PC-3 (cell line): ENCODE measurements at regions not wholly inside any gene's neighbourhood (a gene's known extent, or its start where the extent isn't known, plus 50 kb on each side); places are given as distances from the start of the nearest gene placed in this dataset.

Source experiments
- ATAC-seq: fragments of 200-7000 bp; cut with Tn5 transposase; 2 replicates; pipeline ENCODE4 v1.9.1; 2020; ENCODE audit warnings: mild to moderate bottlenecking, moderate library complexity
- BruUV-seq: library from RNA; stranded (reverse); fragments of 400-500 nt; replicated peaks from 2 replicates; lab custom pipeline; 2021; lab: Mats Ljungman, UMichigan
- CTCF ChIA-PET: fragments of 300-600 bp; sonication (Branson Sonifier 250); formaldehyde crosslinking; loops from one replicate; lab custom pipeline; 2022; ENCODE audit warnings: antibody characterized with exemption; lab: Charles Lee
- POLR2A ChIA-PET: fragments of 300-600 bp; sonication (Branson Sonifier 250); formaldehyde crosslinking; loops from one replicate; lab custom pipeline; 2022; ENCODE audit warnings: antibody characterized with exemption; ENCODE audit not compliant: unreplicated experiment; lab: Charles Lee
- DNase-seq: peaks from one replicate; pipeline ENCODE4 v3.0.0-alpha.2; 2015
- H2AFZ ChIP-seq: fragments of 300-600 bp; sonication (generic); 2 replicates; pipeline ENCODE4 v1.6.0; 2016; ENCODE audit warnings: antibody characterized with exemption, low read length
- H3F3A ChIP-seq: fragments of 300-600 bp; sonication (generic); one replicate; pipeline ENCODE4 v1.6.0; 2017; ENCODE audit warnings: antibody characterized with exemption, low read length, control low read depth, mild to moderate bottlenecking; ENCODE audit not compliant: unreplicated experiment
- H3K27ac ChIP-seq: fragments of 300-600 bp; sonication (generic); 2 replicates; pipeline ENCODE4 v1.5.1; 2016; ENCODE audit warnings: mild to moderate bottlenecking, low read length
- H3K27me3 ChIP-seq: fragments of 300-600 bp; sonication (generic); 2 replicates; pipeline ENCODE4 v1.6.1; 2016; ENCODE audit warnings: low read length, mixed read lengths
- H3K36me3 ChIP-seq: fragments of 300-600 bp; sonication (generic); 2 replicates; pipeline ENCODE4 v1.6.1; 2016; ENCODE audit warnings: low read depth, mixed run types, low read length, mixed read lengths
- H3K4me1 ChIP-seq: fragments of 300-600 bp; sonication (generic); 2 replicates; pipeline ENCODE4 v1.5.1; 2016; ENCODE audit warnings: low read length; ENCODE audit not compliant: insufficient read depth
- H3K4me2 ChIP-seq: fragments of 300-600 bp; sonication (generic); 2 replicates; pipeline ENCODE4 v1.6.0; 2016; ENCODE audit warnings: low read length
- H3K4me3 ChIP-seq: fragments of 300-600 bp; sonication (generic); 2 replicates; pipeline ENCODE4 v1.5.1; 2016; ENCODE audit warnings: mild to moderate bottlenecking, low read length, mixed read lengths
- H3K79me2 ChIP-seq: fragments of 300-600 bp; sonication (generic); 2 replicates; pipeline ENCODE4 v1.6.1; 2017; ENCODE audit warnings: low read length, mixed read lengths
- H3K9ac ChIP-seq: fragments of 300-600 bp; sonication (generic); 2 replicates; pipeline ENCODE4 v1.6.0; 2016; ENCODE audit warnings: mild to moderate bottlenecking, low read length
- H3K9me2 ChIP-seq: fragments of 300-600 bp; sonication (generic); replicated peaks from 2 replicates; pipeline ENCODE4 v1.6.1; 2016; ENCODE audit warnings: mixed run types, low read length, mixed read lengths
- H3K9me3 ChIP-seq: fragments of 300-600 bp; sonication (generic); 2 replicates; pipeline ENCODE4 v1.6.1; 2016; ENCODE audit warnings: low read length, mixed read lengths
- H4K20me1 ChIP-seq: fragments of 300-600 bp; sonication (generic); 2 replicates; pipeline ENCODE4 v1.6.1; 2016; ENCODE audit warnings: low read length, mixed read lengths
- EZH2 ChIP-seq: fragments of 300-600 bp; sonication (generic); IDR thresholded peaks from one replicate; pipeline ENCODE4 v1.6.1; 2017; ENCODE audit warnings: antibody characterized with exemption, mild to moderate bottlenecking, low read length; ENCODE audit not compliant: unreplicated experiment
- EZH2phosphoT487 ChIP-seq: fragments of 300-600 bp; sonication (generic); IDR thresholded peaks from 2 replicates; pipeline ENCODE4 v1.6.1; 2018; ENCODE audit warnings: mild to moderate bottlenecking, antibody characterized with exemption, low read length, borderline replicate concordance
- intact Hi-C: fragments of 100-400 bp; cut with micrococcal nuclease; formaldehyde crosslinking; loops from 2 replicates; pipeline ENCODE4 v1.9.0; 2023
- TF ChIP-seq, protein P1 (sequence below): fragments of 300-600 bp; sonication (generic); conservative IDR thresholded peaks from 2 replicates; pipeline ENCODE4 v1.5.1; 2017; ENCODE audit warnings: antibody characterized with exemption, low read depth, mild to moderate bottlenecking, low read length

DNA sequence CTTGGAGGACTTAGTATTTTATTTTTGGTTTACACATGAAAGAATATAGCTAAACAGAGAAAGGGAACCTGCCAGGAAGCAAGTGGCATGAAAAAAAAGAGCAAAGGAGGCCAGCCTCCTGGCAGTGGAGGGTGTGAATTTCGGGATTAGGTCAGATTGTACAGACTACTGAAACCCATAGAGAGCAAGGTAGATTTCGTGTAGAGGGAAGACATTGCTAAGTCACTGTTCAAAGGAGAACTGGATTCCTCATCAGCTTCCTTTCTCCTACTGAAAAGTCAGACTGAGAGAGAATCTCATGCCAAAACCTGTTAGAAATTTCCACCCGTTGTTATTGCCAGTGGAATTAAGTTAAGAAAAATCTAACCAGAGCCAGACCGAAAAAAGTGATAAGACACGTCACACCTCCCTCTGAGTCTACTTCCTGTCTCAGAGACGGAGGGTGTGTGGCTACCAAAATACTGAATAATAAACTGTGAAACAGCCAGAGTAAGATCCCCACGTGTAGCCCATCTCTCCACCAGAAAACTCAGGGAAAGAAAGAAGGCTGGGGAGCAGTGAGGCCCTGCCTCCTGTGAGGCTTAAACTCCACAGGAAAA lies 118.8 kb downstream of the SKIDA1 start:
- Histone ChIP-seq H3K79me2 (no peaks in the 10 kb centered on the region), H3K4me3 (no peak overlapping the region), H3F3A (no peaks in the 10 kb centered on the region), H3K9me2 (no peaks in the 10 kb centered on the region), H4K20me1 (no peaks in the 10 kb centered on the region), H3K4me1 (peaks cover 11% of the 10 kb centered on the region), H3K27ac (no peak overlapping the region), H3K9me3 (no peaks in the 10 kb centered on the region), H3K36me3 (no peaks in the 10 kb centered on the region), H3K4me2 (no peak overlapping the region), H2AFZ (0 out of 2 replicates have a peak overlapping the region, but pooled peaks have one; percentile 22), H3K27me3 (no peaks in the 10 kb centered on the region), H3K9ac (no peak overlapping the region)
- CTCF ChIA-PET = no interaction called here
- DNase-seq (no peak), ATAC-seq (no peak)
- TF ChIP-seq EZH2phosphoT487 = no peak
- no peak for TF ChIP-seq EZH2
- TF ChIP-seq, protein P1, sequence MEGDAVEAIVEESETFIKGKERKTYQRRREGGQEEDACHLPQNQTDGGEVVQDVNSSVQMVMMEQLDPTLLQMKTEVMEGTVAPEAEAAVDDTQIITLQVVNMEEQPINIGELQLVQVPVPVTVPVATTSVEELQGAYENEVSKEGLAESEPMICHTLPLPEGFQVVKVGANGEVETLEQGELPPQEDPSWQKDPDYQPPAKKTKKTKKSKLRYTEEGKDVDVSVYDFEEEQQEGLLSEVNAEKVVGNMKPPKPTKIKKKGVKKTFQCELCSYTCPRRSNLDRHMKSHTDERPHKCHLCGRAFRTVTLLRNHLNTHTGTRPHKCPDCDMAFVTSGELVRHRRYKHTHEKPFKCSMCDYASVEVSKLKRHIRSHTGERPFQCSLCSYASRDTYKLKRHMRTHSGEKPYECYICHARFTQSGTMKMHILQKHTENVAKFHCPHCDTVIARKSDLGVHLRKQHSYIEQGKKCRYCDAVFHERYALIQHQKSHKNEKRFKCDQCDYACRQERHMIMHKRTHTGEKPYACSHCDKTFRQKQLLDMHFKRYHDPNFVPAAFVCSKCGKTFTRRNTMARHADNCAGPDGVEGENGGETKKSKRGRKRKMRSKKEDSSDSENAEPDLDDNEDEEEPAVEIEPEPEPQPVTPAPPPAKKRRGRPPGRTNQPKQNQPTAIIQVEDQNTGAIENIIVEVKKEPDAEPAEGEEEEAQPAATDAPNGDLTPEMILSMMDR = no peak
- intact Hi-C loops = no loop called here
- POLR2A ChIA-PET = no interaction called here
- BruUV-seq = no TSS peak

DNA sequence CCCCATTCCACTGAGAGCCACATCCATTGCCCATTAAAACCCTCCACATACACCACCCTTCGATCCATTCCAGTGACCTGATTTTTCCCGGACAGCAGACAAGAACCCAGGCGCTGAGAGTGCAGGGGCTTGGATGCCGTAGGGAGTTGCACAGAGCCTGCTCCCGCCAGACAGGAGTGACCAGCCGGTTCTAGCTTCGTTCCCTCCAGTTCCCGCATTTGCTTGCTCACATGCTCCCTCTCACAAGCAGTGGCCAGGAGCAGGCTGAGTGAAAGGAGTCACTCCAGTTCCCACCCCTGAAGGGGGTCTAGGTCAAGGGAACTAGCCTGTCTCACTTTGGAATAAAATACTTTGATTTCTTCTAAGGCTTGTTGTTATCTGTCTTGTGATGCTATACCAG lies 119.5 kb downstream of the SKIDA1 start:
- CTCF ChIA-PET = no interaction called here
- no peak overlapping the region for H3K4me2 ChIP-seq
- POLR2A ChIA-PET = no interaction called here
- H3K27me3 ChIP-seq = no peaks in the 10 kb centered on the region
- no peaks in the 10 kb centered on the region for H3F3A ChIP-seq
- TF ChIP-seq EZH2phosphoT487 (no peak), EZH2 (no peak)
- TF ChIP-seq, protein P1 = no peak
- BruUV-seq = no TSS peak
- H3K36me3 ChIP-seq = no peaks in the 10 kb centered on the region
- no peak overlapping the region for H3K4me3 ChIP-seq
- peaks cover 11% of the 10 kb centered on the region for H3K4me1 ChIP-seq
- no peak for ATAC-seq
- no peak overlapping the region for H3K9ac ChIP-seq
- H3K9me3 ChIP-seq = no peaks in the 10 kb centered on the region
- no peak overlapping the region for H3K27ac ChIP-seq
- no peak overlapping the region for H2AFZ ChIP-seq
- intact Hi-C loops = no loop called here
- no peak for DNase-seq
- H3K79me2 ChIP-seq = no peaks in the 10 kb centered on the region
- no peaks in the 10 kb centered on the region for H4K20me1 ChIP-seq
- H3K9me2 ChIP-seq = no peaks in the 10 kb centered on the region

DNA sequence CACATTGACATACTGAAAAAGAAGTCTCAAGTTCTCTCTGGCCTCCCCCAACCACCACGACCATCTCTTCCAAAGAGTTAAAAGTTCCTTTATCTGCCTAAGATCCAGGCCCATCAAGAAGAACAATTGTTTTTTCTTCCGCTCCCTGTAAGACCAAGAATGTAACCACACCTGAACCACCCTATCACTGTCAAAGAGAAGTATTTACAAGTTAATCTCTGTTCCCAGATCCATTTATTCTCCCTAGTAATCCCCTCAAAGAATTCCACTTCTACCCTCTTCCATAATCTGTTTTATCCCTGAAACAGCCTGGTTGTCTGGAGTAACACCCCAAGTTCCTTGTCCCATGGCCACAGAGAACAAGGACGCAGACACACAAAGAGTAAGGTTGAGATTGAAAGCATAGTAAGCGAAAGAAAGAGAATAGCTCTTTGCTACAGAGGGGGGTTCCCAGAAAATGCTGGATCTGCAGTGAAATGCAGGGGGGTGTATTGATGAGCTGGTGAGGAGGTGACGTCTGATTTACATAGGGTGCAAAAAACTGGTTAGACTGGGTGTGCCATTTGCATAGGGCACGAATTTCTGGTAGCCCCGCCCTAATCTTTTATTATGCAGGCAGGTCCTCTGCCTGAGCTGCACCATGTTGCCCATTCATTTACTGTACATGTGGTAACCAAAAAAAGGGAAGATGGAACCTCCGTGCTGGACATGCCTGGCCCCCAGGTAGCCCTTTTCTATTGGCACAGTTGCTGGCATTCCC lies 122.0 kb downstream of the SKIDA1 start:
- TF ChIP-seq EZH2 (no peak), EZH2phosphoT487 (no peak)
- TF ChIP-seq, protein P1 = no peak
- H3K4me3 ChIP-seq = no peak overlapping the region
- no peak overlapping the region for H3K9ac ChIP-seq
- H3K36me3 ChIP-seq = no peaks in the 10 kb centered on the region
- no peak overlapping the region for H3K27ac ChIP-seq
- ATAC-seq (no peak), DNase-seq (no peak)
- ChIA-PET CTCF (no interaction called here), POLR2A (no interaction called here)
- no peaks in the 10 kb centered on the region for H3F3A ChIP-seq
- H3K4me1 ChIP-seq = peaks cover 29% of the 10 kb centered on the region
- H3K27me3 ChIP-seq = no peaks in the 10 kb centered on the region
- no TSS peak for BruUV-seq
- H2AFZ ChIP-seq = no peak overlapping the region
- no peak overlapping the region for H3K4me2 ChIP-seq
- no peaks in the 10 kb centered on the region for H3K9me2 ChIP-seq
- no peaks in the 10 kb centered on the region for H3K9me3 ChIP-seq
- H3K79me2 ChIP-seq = no peaks in the 10 kb centered on the region
- no peaks in the 10 kb centered on the region for H4K20me1 ChIP-seq
- intact Hi-C loops = no loop called here
